ENCODE measurements at regions not wholly inside any gene's neighbourhood (a gene's known extent, or its start where the extent isn't known, plus 50 kb on each side); places are given as distances from the start of the nearest gene placed in this dataset.

- dilution Hi-C loops (cut with MboI; ENCODE audit: extremely low pct_ligation_motif_present, low sequenced_read_pairs) = no loop called here
- no peaks in the 10 kb centered on the region for H3K9me1 ChIP-seq (ENCODE audit: control insufficient read depth, extremely low read depth, insufficient read depth, low read length)
- H2AFZ ChIP-seq (ENCODE audit: control insufficient read depth, low read length) = no peak overlapping the region
- FAIRE-seq = no peak
- TF ChIP-seq, protein P1, sequence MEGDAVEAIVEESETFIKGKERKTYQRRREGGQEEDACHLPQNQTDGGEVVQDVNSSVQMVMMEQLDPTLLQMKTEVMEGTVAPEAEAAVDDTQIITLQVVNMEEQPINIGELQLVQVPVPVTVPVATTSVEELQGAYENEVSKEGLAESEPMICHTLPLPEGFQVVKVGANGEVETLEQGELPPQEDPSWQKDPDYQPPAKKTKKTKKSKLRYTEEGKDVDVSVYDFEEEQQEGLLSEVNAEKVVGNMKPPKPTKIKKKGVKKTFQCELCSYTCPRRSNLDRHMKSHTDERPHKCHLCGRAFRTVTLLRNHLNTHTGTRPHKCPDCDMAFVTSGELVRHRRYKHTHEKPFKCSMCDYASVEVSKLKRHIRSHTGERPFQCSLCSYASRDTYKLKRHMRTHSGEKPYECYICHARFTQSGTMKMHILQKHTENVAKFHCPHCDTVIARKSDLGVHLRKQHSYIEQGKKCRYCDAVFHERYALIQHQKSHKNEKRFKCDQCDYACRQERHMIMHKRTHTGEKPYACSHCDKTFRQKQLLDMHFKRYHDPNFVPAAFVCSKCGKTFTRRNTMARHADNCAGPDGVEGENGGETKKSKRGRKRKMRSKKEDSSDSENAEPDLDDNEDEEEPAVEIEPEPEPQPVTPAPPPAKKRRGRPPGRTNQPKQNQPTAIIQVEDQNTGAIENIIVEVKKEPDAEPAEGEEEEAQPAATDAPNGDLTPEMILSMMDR (optimal IDR thresholded peaks at IDR 0.05 in 1 of 3, IDR thresholded peaks at IDR 0.05 in 1 of 3, conservative IDR thresholded peaks at IDR 0.05 in 1 of 3; ENCODE audit: extremely low read depth in 1 of 3, insufficient read depth in 2 of 3, low read length in 3 of 3) = no peak
- TF ChIP-seq EZH2 (IDR thresholded peaks at IDR 0.05; ENCODE audit: low read length) = no peak
- H4K20me1 ChIP-seq (ENCODE audit: control insufficient read depth, extremely low read depth, insufficient read depth, low read length) = no peaks in the 10 kb centered on the region
- H3K27me3 ChIP-seq (ENCODE audit: control insufficient read depth, extremely low read depth, insufficient read depth, low read length) = no peaks in the 10 kb centered on the region
- no peaks in the 10 kb centered on the region for H3K4me1 ChIP-seq (ENCODE audit: control insufficient read depth, extremely low read depth, insufficient read depth, low read length)
- no peak for DNase-seq (ENCODE audit: low read depth, low spot score)
- H3K79me2 ChIP-seq (ENCODE audit: control insufficient read depth, insufficient read depth, low read length) = no peaks in the 10 kb centered on the region
- no peaks in the 10 kb centered on the region for H3K9me3 ChIP-seq (ENCODE audit: control insufficient read depth, low read depth, low read length)
- no peaks in the 10 kb centered on the region for H3K36me3 ChIP-seq (ENCODE audit: control insufficient read depth in 2 of 2, extremely low read depth in 1 of 2, insufficient read depth in 2 of 2, low read length in 2 of 2)
- no peak overlapping the region for H3K4me3 ChIP-seq (ENCODE audit: control insufficient read depth in 2 of 3, extremely low read depth in 1 of 3, insufficient read depth in 2 of 3, low read depth in 1 of 3, low read length in 3 of 3)
- H3K9ac ChIP-seq (ENCODE audit: control insufficient read depth, extremely low read depth, insufficient read depth, low read length) = no peak overlapping the region
- H3K4me2 ChIP-seq (ENCODE audit: control insufficient read depth, extremely low read depth, insufficient read depth, low read depth, low read length) = no peak overlapping the region
- no peak overlapping the region for H3K27ac ChIP-seq (ENCODE audit: control insufficient read depth, insufficient read depth, low read length)
Observed at GRCh38 chr4:89539797-89540711, 232.5 kb upstream of the GPRIN3 start.

- H3K9ac ChIP-seq (ENCODE audit: control insufficient read depth, extremely low read depth, insufficient read depth, low read length) = no peak overlapping the region
- no peak for TF ChIP-seq EZH2 (IDR thresholded peaks at IDR 0.05; ENCODE audit: low read length)
- TF ChIP-seq, protein P1 (optimal IDR thresholded peaks at IDR 0.05 in 1 of 3, IDR thresholded peaks at IDR 0.05 in 1 of 3, conservative IDR thresholded peaks at IDR 0.05 in 1 of 3; ENCODE audit: extremely low read depth in 1 of 3, insufficient read depth in 2 of 3, low read length in 3 of 3) = no peak
- H3K4me3 ChIP-seq (ENCODE audit: control insufficient read depth in 2 of 3, extremely low read depth in 1 of 3, insufficient read depth in 2 of 3, low read depth in 1 of 3, low read length in 3 of 3) = no peak overlapping the region
- H3K9me1 ChIP-seq (ENCODE audit: control insufficient read depth, extremely low read depth, insufficient read depth, low read length) = no peaks in the 10 kb centered on the region
- H3K36me3 ChIP-seq (ENCODE audit: control insufficient read depth in 2 of 2, extremely low read depth in 1 of 2, insufficient read depth in 2 of 2, low read length in 2 of 2) = no peaks in the 10 kb centered on the region
- FAIRE-seq (no peak), DNase-seq (ENCODE audit: low read depth, low spot score) (no peak)
- no peaks in the 10 kb centered on the region for H3K9me3 ChIP-seq (ENCODE audit: control insufficient read depth, low read depth, low read length)
- H3K4me1 ChIP-seq (ENCODE audit: control insufficient read depth, extremely low read depth, insufficient read depth, low read length) = no peaks in the 10 kb centered on the region
- H3K27me3 ChIP-seq (ENCODE audit: control insufficient read depth, extremely low read depth, insufficient read depth, low read length) = no peaks in the 10 kb centered on the region
- H3K79me2 ChIP-seq (ENCODE audit: control insufficient read depth, insufficient read depth, low read length) = no peaks in the 10 kb centered on the region
- H4K20me1 ChIP-seq (ENCODE audit: control insufficient read depth, extremely low read depth, insufficient read depth, low read length) = no peaks in the 10 kb centered on the region
- H3K27ac ChIP-seq (ENCODE audit: control insufficient read depth, insufficient read depth, low read length) = no peak overlapping the region
- H3K4me2 ChIP-seq (ENCODE audit: control insufficient read depth, extremely low read depth, insufficient read depth, low read depth, low read length) = no peak overlapping the region
- dilution Hi-C loops (cut with MboI; ENCODE audit: extremely low pct_ligation_motif_present, low sequenced_read_pairs) = no loop called here
- no peak overlapping the region for H2AFZ ChIP-seq (ENCODE audit: control insufficient read depth, low read length)
Observed at GRCh38 chr4:89539374-89539773, 231.8 kb upstream of the GPRIN3 start.

Measured in keratinocyte (primary cell).